ENCODE measurements at regions not wholly inside any gene's neighbourhood (a gene's known extent, or its start where the extent isn't known, plus 50 kb on each side); places are given as distances from the start of the nearest gene placed in this dataset.
A peak's percentile ranks its signal among the peaks of the same experiment; 100 is the strongest.

DNA sequence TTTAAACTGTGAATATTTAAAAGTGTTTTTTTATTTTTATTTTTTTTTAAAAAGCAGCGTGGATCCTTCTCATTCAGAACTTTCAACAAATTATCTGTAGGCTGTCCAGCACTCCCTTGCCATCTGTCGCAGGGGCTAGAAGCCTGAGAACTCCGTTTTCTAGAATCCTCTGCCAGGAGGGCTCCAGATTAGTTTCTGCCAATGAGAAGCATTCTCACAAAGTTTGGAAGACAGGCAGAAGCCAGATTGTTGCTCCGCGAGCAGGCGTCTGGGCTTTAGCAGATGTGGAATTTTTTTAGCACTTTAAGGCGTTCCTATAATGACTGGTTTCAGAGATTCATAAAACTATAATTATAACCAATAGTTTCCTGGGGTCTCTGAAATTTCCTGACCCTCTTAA lies 220.9 kb upstream of the KIAA1217 start:
- no peak for ATAC-seq
- ChIA-PET POLR2A (no interaction called here), CTCF (no interaction called here)
- no TSS peak for BruUV-seq (replicated peaks)
- no peaks in the 10 kb centered on the region for H3K9me3 ChIP-seq (ENCODE audit: control insufficient read depth, insufficient read depth, low read depth, low read length)
- no peak for DNase-seq (ENCODE audit: low read depth, low spot score)
- intact Hi-C loops (cut with micrococcal nuclease; ENCODE audit: unreplicated experiment): no loop called here
- no peak overlapping the region for H3K27ac ChIP-seq (ENCODE audit: low read length)
- in situ Hi-C loops (cut with HindIII; ENCODE audit: low pct_unique_long_range_greater_than_20kb, low sequenced_read_pairs): no loop called here
- H3K4me1 ChIP-seq (ENCODE audit: control insufficient read depth, insufficient read depth, low read length): no peaks in the 10 kb centered on the region
- no peak for TF ChIP-seq POLR2AphosphoS5 (IDR thresholded peaks at IDR 0.05; ENCODE audit: low read depth, low read length)
- TF ChIP-seq, protein P1, sequence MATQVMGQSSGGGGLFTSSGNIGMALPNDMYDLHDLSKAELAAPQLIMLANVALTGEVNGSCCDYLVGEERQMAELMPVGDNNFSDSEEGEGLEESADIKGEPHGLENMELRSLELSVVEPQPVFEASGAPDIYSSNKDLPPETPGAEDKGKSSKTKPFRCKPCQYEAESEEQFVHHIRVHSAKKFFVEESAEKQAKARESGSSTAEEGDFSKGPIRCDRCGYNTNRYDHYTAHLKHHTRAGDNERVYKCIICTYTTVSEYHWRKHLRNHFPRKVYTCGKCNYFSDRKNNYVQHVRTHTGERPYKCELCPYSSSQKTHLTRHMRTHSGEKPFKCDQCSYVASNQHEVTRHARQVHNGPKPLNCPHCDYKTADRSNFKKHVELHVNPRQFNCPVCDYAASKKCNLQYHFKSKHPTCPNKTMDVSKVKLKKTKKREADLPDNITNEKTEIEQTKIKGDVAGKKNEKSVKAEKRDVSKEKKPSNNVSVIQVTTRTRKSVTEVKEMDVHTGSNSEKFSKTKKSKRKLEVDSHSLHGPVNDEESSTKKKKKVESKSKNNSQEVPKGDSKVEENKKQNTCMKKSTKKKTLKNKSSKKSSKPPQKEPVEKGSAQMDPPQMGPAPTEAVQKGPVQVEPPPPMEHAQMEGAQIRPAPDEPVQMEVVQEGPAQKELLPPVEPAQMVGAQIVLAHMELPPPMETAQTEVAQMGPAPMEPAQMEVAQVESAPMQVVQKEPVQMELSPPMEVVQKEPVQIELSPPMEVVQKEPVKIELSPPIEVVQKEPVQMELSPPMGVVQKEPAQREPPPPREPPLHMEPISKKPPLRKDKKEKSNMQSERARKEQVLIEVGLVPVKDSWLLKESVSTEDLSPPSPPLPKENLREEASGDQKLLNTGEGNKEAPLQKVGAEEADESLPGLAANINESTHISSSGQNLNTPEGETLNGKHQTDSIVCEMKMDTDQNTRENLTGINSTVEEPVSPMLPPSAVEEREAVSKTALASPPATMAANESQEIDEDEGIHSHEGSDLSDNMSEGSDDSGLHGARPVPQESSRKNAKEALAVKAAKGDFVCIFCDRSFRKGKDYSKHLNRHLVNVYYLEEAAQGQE (IDR thresholded peaks at IDR 0.05; ENCODE audit: insufficient read depth in 1 of 2, low read depth in 2 of 2, low read length in 1 of 2): no peak
- TF ChIP-seq, protein P2, sequence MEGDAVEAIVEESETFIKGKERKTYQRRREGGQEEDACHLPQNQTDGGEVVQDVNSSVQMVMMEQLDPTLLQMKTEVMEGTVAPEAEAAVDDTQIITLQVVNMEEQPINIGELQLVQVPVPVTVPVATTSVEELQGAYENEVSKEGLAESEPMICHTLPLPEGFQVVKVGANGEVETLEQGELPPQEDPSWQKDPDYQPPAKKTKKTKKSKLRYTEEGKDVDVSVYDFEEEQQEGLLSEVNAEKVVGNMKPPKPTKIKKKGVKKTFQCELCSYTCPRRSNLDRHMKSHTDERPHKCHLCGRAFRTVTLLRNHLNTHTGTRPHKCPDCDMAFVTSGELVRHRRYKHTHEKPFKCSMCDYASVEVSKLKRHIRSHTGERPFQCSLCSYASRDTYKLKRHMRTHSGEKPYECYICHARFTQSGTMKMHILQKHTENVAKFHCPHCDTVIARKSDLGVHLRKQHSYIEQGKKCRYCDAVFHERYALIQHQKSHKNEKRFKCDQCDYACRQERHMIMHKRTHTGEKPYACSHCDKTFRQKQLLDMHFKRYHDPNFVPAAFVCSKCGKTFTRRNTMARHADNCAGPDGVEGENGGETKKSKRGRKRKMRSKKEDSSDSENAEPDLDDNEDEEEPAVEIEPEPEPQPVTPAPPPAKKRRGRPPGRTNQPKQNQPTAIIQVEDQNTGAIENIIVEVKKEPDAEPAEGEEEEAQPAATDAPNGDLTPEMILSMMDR (IDR thresholded peaks at IDR 0.05): no peak
- TF ChIP-seq SIN3A (IDR thresholded peaks at IDR 0.05; ENCODE audit: borderline replicate concordance, insufficient read depth, low read depth, low read length): no peak
- no peaks in the 10 kb centered on the region for H3K36me3 ChIP-seq (ENCODE audit: control insufficient read depth, insufficient read depth, low read length)
- no peak overlapping the region for H3K4me3 ChIP-seq (ENCODE audit: low read depth in 2 of 2, low read length in 2 of 2)
- no peaks in the 10 kb centered on the region for H3K27me3 ChIP-seq (ENCODE audit: control insufficient read depth, insufficient read depth, low read length)

DNA sequence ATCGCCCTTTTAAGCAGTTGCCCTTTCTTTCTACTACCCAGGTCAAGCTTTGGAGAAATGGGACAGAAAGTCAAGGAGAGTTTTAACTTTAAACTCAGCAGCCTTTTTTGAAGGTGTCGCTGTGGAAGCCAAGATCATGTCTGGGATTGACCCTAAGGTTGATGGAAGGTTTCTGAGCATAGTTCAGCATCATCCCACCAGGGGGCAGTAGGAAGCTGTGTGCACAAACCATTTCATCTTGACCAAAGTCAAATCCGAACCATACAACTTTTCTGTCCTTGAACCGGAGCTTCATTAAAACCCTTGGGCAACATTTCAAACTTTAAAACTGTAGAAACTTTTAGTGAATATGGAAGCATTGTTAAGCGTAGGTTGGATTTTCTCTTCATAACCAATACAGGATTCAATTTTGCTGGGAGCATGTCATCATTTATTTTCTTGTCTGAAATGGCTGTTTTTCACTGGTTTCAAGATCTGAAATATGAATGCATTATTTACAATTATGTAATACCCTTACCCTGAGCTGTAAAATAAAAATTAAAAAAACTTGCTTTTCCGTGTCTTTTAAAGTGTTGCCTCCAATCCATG lies 214.4 kb upstream of the KIAA1217 start:
- no peak overlapping the region for H3K27ac ChIP-seq (ENCODE audit: low read length)
- H3K36me3 ChIP-seq (ENCODE audit: control insufficient read depth, insufficient read depth, low read length): no peaks in the 10 kb centered on the region
- no peaks in the 10 kb centered on the region for H3K27me3 ChIP-seq (ENCODE audit: control insufficient read depth, insufficient read depth, low read length)
- POLR2A ChIA-PET: no interaction called here
- peak; percentile 38 for DNase-seq (ENCODE audit: low read depth, low spot score)
- no TSS peak for BruUV-seq (replicated peaks)
- in situ Hi-C loops (cut with HindIII; ENCODE audit: low pct_unique_long_range_greater_than_20kb, low sequenced_read_pairs): no loop called here
- TF ChIP-seq, protein P1 (IDR thresholded peaks at IDR 0.05; ENCODE audit: insufficient read depth in 1 of 2, low read depth in 2 of 2, low read length in 1 of 2): no peak
- no peak for TF ChIP-seq TCF7L2 (IDR thresholded peaks at IDR 0.05; ENCODE audit: low read depth, low read length)
- TF ChIP-seq, protein P2 (IDR thresholded peaks at IDR 0.05): peak; percentile 77
- no peak overlapping the region for H3K4me3 ChIP-seq (ENCODE audit: low read depth in 2 of 2, low read length in 2 of 2)
- CTCF ChIA-PET: interaction anchor here (0.5 to 2.2 kb wide), 2 partner anchors 13 to 366 kb away, joined by 3 to 9 read pairs; no protein-coding TSS in a partner anchor
- intact Hi-C loops (cut with micrococcal nuclease; ENCODE audit: unreplicated experiment): loop anchor here (1.0 to 10.0 kb wide), 3 partner anchors 202 to 510 kb away; no protein-coding TSS in a partner anchor
- ATAC-seq: no peak
- no peaks in the 10 kb centered on the region for H3K4me1 ChIP-seq (ENCODE audit: control insufficient read depth, insufficient read depth, low read length)
- no peaks in the 10 kb centered on the region for H3K9me3 ChIP-seq (ENCODE audit: control insufficient read depth, insufficient read depth, low read depth, low read length)
